Thyroid gland (tissue), 4 donors: ENCODE measurements at regions not wholly inside any gene's neighbourhood (a gene's known extent, or its start where the extent isn't known, plus 50 kb on each side); places are given as distances from the start of the nearest gene placed in this dataset.
"Not testable (repeated sequence)": the region's sequence is repeated elsewhere in the genome, so short reads cannot be mapped to it uniquely, and the experiment has no call there.

Experiments
- DNase-seq, 2 donors: peaks; one replicate each; pipeline ENCODE4 v3.0.0-alpha.2; 2019
- H3K27ac ChIP-seq, 3 donors: fragments of 200-600 bp; sonication (generic); 1 replicate in 2 of 3; 2 replicates in 1 of 3; pipeline ENCODE4 v1.5.1; 2016 to 2019; ENCODE audit warnings: mild to moderate bottlenecking in 1 of 3, moderate library complexity in 1 of 3
- H3K27me3 ChIP-seq: fragments of 200-600 bp; sonication (generic); one replicate; pipeline ENCODE4 v1.5.1; 2019
- H3K36me3 ChIP-seq, 2 donors: fragments of 200-600 bp; sonication (generic); one replicate each; pipeline ENCODE4 v1.5.1; 2016 to 2019
- H3K4me1 ChIP-seq, 2 donors: fragments of 200-600 bp; sonication (generic); one replicate each; pipeline ENCODE4 v1.5.1; 2017 to 2019
- H3K4me3 ChIP-seq, 3 donors: fragments of 200-600 bp; sonication (generic); replicated peaks in 1 of 3; 1 replicate in 2 of 3; 2 replicates in 1 of 3; pipeline ENCODE4 v1.5.1; 2016; ENCODE audit warnings: mild to moderate bottlenecking in 1 of 3
- H3K9me3 ChIP-seq: fragments of 200-600 bp; sonication (generic); one replicate; pipeline ENCODE4 v1.5.1; 2017
- POLR2A ChIP-seq, 2 donors: fragments of 450-650 bp; IDR thresholded peaks; one replicate each; pipeline ENCODE4 v1.6.1; 2017; ENCODE audit warnings: antibody characterized with exemption in 2 of 2, mild to moderate bottlenecking in 2 of 2, moderate library complexity in 1 of 2
- WGBS, 2 donors: methylation state at CpG; one replicate each; pipeline ENCODE4 v1.1.5; 2017; 5-methylcytosine and 5-hydroxymethylcytosine counted together
- intact Hi-C: fragments of 100-400 bp; cut with DNase I; formaldehyde crosslinking; loops from one replicate; pipeline ENCODE4 v1.15.1; 2023
- TF ChIP-seq, protein P1 (sequence below), 6 experiments: fragments of 200-600 bp in 3 of 6; fragments of 450-650 bp in 3 of 6; sonication (generic) in 3 of 6; IDR thresholded peaks; one replicate each; pipeline ENCODE4 v1.5.1; 2016 to 2019; ENCODE audit warnings: antibody characterized with exemption in 6 of 6, mild to moderate bottlenecking in 2 of 6, inconsistent platforms in 1 of 6, moderate library complexity in 1 of 6

DNA sequence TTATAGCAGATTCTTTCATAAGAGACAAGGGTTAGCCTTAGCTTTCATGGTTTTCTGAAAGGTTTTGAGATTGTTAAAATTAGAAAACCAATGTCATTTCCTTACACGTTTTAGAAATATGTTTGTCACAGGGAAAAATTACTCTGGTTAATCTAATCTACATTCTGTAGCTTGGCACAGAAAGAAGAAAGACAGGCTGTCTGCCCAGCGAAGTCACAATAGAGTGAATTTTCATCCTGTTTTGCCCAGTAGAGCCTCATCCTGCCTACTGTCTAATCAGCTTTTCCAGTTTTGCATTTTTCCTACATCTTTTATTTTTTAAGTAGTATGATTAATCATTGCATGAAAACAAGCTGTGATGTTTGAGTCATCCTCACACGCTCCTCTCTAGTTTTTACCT, 688.8 kb downstream of the MTRR start:
- intact Hi-C loops = no loop called here
- no peak for DNase-seq
- H3K27me3 ChIP-seq = no peaks in the 10 kb centered on the region
- no peaks in the 10 kb centered on the region for H3K4me1 ChIP-seq
- no peak for TF ChIP-seq POLR2A (IDR thresholded peaks at IDR 0.05)
- TF ChIP-seq, protein P1, sequence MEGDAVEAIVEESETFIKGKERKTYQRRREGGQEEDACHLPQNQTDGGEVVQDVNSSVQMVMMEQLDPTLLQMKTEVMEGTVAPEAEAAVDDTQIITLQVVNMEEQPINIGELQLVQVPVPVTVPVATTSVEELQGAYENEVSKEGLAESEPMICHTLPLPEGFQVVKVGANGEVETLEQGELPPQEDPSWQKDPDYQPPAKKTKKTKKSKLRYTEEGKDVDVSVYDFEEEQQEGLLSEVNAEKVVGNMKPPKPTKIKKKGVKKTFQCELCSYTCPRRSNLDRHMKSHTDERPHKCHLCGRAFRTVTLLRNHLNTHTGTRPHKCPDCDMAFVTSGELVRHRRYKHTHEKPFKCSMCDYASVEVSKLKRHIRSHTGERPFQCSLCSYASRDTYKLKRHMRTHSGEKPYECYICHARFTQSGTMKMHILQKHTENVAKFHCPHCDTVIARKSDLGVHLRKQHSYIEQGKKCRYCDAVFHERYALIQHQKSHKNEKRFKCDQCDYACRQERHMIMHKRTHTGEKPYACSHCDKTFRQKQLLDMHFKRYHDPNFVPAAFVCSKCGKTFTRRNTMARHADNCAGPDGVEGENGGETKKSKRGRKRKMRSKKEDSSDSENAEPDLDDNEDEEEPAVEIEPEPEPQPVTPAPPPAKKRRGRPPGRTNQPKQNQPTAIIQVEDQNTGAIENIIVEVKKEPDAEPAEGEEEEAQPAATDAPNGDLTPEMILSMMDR (IDR thresholded peaks at IDR 0.05) = no peak
- no peak overlapping the region for H3K27ac ChIP-seq
- H3K9me3 ChIP-seq = no peaks in the 10 kb centered on the region
- WGBS, 2 donors = 69 to 76% methylated on average over 3 of the region's 3 CpGs
- no peak overlapping the region for H3K4me3 ChIP-seq
- H3K36me3 ChIP-seq = no peaks in the 10 kb centered on the region

DNA sequence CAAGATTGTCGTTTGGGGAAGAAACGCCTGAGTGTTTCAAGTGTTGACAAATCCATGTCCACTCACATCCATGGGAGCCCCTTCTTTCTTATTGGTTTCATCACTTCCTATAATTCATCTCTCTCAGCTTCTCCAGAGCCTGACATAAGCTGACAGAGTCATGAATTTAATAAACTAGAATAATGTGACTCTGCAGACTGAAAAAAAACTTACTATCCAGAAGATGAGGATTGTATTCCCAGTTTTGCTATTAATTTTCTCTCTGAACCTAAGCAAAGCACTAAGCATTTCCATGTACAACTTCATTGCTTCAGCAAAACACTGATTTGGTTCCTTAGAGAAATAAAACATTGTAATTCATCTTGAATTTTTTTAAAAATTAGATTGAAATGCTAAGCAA, 691.8 kb downstream of the MTRR start:
- Histone ChIP-seq H3K36me3 (no peaks in the 10 kb centered on the region), H3K27me3 (no peaks in the 10 kb centered on the region), H3K9me3 (no peaks in the 10 kb centered on the region), H3K4me3 (no peak overlapping the region), H3K4me1 (no peaks in the 10 kb centered on the region), H3K27ac (no peak overlapping the region)
- intact Hi-C loops = no loop called here
- DNase-seq = no peak
- no peak for TF ChIP-seq POLR2A (IDR thresholded peaks at IDR 0.05)
- TF ChIP-seq, protein P1 (IDR thresholded peaks at IDR 0.05) = no peak
- WGBS, 2 donors = 68 to 69% methylated on average over 2 of the region's 2 CpGs

DNA sequence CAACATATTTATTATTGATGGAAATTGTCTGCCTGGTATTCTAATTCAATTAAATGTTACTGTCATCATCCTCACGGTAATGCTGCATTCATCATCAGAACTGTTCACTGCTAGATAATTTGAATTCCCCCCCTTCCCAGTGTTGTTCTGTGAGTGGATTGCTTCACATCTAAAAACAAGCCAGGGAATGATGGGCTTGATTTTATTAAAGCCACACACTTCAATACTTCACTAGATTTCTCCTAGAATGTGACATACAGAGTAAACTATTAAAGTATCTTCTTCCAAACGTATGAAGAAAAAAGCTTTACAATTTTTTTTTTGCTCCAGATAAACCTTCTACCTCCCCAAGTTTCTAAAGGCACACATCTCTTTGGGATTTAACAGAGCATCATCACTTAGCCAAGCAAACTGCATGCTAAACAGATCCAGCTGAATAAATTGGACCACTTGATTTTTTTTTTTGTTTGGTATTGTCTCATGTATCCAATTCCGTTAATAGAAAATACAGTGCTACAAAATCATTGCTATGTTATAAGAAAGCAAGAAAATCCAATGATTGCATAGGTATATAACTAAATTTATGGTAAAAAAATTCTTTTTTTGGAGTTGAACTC, 692.4 kb downstream of the MTRR start:
- no peak overlapping the region for H3K4me3 ChIP-seq
- H3K9me3 ChIP-seq = no peaks in the 10 kb centered on the region
- H3K27ac ChIP-seq = no peak overlapping the region
- TF ChIP-seq, protein P1 (IDR thresholded peaks at IDR 0.05) = no peak
- TF ChIP-seq POLR2A (IDR thresholded peaks at IDR 0.05) = no peak
- H3K27me3 ChIP-seq = no peaks in the 10 kb centered on the region
- no peak for DNase-seq
- H3K36me3 ChIP-seq = no peaks in the 10 kb centered on the region
- 71 to 75% methylated on average over 3 of the region's 3 CpGs for WGBS, 2 donors
- intact Hi-C loops = no loop called here
- no peaks in the 10 kb centered on the region for H3K4me1 ChIP-seq

DNA sequence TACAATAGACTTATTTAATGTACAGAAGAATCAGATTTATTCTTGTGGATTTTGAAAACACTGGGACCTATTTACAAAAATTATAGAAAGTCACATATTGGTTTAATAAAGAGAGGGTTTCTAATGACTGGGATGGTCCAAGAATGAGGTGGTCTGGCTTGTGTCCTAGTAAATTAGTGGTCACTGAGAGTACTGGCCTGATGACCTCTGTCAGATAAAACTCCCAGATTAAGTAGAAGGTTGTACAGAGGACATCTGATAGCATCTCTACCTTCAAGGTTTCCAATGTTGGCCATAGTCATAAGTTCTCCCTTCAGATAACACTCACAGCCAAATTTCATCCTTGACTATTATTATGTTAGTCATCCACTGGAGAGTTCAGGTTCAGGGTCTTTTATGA, 692.9 kb downstream of the MTRR start:
- Histone ChIP-seq H3K27ac (no peak overlapping the region), H3K27me3 (no peaks in the 10 kb centered on the region), H3K9me3 (no peaks in the 10 kb centered on the region), H3K4me1 (no peaks in the 10 kb centered on the region), H3K4me3 (no peak overlapping the region), H3K36me3 (no peaks in the 10 kb centered on the region)
- intact Hi-C loops = no loop called here
- no peak for TF ChIP-seq POLR2A (IDR thresholded peaks at IDR 0.05)
- TF ChIP-seq, protein P1 (IDR thresholded peaks at IDR 0.05) = no peak
- no peak for DNase-seq

DNA sequence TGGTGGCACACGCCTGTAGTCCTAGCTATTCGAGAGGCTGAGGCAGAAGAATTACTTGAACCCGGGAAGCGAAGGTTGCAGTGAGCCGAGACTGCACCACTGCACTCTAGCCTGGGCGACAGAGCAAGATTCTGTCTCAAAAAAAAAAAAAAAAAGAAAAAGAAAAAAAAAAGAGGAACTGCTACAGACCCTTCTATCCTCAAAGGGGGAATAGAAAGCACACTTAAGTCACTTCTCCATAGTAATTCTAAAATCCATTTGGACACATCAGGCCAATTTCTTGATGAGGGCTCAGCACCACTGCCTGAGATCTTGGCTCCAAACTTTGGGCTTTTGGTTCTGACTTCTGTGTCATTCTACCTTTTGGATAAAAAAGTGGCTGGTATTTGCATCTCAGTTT, 694.6 kb downstream of the MTRR start:
- intact Hi-C loops, H3K27ac ChIP-seq, H3K27me3 ChIP-seq, H3K4me1 ChIP-seq, DNase-seq, H3K9me3 ChIP-seq, H3K4me3 ChIP-seq, H3K36me3 ChIP-seq: not testable (repeated sequence)
- WGBS, 2 donors = 71 to 98% methylated on average over 6 of the region's 6 CpGs

DNA sequence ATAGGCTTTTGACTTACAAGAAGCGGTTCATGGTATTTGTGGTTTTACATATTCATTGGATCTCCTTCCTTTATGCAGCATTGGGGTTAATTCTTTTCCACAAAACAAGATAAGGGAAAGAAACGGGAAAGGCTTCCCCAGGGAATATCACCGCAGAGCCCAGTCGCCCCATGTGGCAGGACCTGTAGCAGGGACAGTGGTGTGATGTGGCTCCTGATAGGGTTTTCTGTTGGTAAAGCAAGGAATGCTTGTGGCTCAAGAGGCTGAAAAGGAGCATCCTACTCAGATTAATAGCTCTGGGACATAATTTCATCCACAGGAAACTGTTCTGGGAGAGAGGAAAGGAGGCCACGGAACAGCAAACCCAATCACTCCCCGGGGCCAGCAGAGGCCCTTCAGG, 699.9 kb downstream of the MTRR start:
- intact Hi-C loops = no loop called here
- Histone ChIP-seq H3K36me3 (no peaks in the 10 kb centered on the region), H3K27ac (no peak overlapping the region), H3K4me1 (no peaks in the 10 kb centered on the region), H3K9me3 (no peaks in the 10 kb centered on the region), H3K4me3 (no peak overlapping the region), H3K27me3 (no peaks in the 10 kb centered on the region)
- WGBS, 2 donors = 66 to 71% methylated on average over 6 of the region's 6 CpGs
- no peak for DNase-seq
- TF ChIP-seq POLR2A (IDR thresholded peaks at IDR 0.05) = no peak
- TF ChIP-seq, protein P1 (IDR thresholded peaks at IDR 0.05) = no peak
